Neural cell (in vitro differentiated cells): ENCODE measurements at regions not wholly inside any gene's neighbourhood (a gene's known extent, or its start where the extent isn't known, plus 50 kb on each side); places are given as distances from the start of the nearest gene placed in this dataset.

ENCODE experiments used
- RAD21 ChIP-seq: fragments of 450-650 bp; conservative IDR thresholded peaks from 2 replicates; pipeline ENCODE4 v1.6.1; 2014; ENCODE audit warnings: antibody characterized with exemption, mild to moderate bottlenecking, moderate library complexity
- SMC3 ChIP-seq: fragments of 450-650 bp; conservative IDR thresholded peaks from 2 replicates; pipeline ENCODE4 v1.6.1; 2014; ENCODE audit warnings: antibody characterized with exemption, mild to moderate bottlenecking, moderate library complexity; ENCODE audit not compliant: poor library complexity
- TF ChIP-seq, protein P1 (sequence below): IDR thresholded peaks from 2 replicates; pipeline ENCODE4 v1.6.1; 2012; ENCODE audit warnings: borderline replicate concordance

DNA sequence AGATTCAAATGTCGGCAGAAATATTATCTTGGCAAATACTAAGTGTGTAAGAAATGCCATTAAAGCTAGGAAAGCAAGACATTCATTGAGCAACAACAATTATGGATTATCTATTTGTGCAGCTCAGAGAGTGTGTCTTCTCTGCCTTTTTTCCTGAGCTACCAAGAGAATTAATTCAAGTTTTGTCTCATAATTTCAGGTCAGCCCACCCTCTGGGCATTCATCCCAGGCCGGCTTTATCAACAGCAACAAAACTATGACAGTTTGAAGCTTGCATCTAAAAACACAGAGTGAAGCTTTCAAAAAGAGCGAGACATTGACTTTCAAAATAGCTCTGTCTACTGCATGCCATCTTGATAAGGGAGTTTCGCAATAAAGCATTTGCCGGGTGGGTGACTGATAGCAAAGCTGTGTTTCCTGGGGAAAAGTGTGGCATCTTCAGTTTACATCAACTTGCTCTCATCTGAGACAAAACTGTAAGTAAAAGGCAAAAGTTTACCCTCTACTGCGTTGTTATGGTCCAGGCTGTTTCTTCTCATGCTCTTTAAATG, 182.4 kb downstream of the IRX1 start:
- TF ChIP-seq RAD21 (no peak), SMC3 (no peak)
- TF ChIP-seq, protein P1, sequence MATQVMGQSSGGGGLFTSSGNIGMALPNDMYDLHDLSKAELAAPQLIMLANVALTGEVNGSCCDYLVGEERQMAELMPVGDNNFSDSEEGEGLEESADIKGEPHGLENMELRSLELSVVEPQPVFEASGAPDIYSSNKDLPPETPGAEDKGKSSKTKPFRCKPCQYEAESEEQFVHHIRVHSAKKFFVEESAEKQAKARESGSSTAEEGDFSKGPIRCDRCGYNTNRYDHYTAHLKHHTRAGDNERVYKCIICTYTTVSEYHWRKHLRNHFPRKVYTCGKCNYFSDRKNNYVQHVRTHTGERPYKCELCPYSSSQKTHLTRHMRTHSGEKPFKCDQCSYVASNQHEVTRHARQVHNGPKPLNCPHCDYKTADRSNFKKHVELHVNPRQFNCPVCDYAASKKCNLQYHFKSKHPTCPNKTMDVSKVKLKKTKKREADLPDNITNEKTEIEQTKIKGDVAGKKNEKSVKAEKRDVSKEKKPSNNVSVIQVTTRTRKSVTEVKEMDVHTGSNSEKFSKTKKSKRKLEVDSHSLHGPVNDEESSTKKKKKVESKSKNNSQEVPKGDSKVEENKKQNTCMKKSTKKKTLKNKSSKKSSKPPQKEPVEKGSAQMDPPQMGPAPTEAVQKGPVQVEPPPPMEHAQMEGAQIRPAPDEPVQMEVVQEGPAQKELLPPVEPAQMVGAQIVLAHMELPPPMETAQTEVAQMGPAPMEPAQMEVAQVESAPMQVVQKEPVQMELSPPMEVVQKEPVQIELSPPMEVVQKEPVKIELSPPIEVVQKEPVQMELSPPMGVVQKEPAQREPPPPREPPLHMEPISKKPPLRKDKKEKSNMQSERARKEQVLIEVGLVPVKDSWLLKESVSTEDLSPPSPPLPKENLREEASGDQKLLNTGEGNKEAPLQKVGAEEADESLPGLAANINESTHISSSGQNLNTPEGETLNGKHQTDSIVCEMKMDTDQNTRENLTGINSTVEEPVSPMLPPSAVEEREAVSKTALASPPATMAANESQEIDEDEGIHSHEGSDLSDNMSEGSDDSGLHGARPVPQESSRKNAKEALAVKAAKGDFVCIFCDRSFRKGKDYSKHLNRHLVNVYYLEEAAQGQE, result no peak
